ENCODE measurements at regions not wholly inside any gene's neighbourhood (a gene's known extent, or its start where the extent isn't known, plus 50 kb on each side); places are given as distances from the start of the nearest gene placed in this dataset.

GRCh38 chr6:8825726-8826125 lies 390.4 kb upstream of the SLC35B3 start:
- Histone ChIP-seq H3K27ac (no peak overlapping the region), H3K9me3 (no peaks in the 10 kb centered on the region), H3K4me3 (no peak overlapping the region), H3K27me3 (no peaks in the 10 kb centered on the region), H3K4me1 (no peaks in the 10 kb centered on the region), H3K36me3 (no peaks in the 10 kb centered on the region)
- intact Hi-C loops (cut with DNase I; ENCODE audit: low total_unique reads) = no loop called here
- TF ChIP-seq CTCF (IDR thresholded peaks at IDR 0.05) = no peak
- no peak for TF ChIP-seq POLR2A (IDR thresholded peaks at IDR 0.05)
- no peak for DNase-seq

- TF ChIP-seq POLR2A (IDR thresholded peaks at IDR 0.05) (no peak), CTCF (IDR thresholded peaks at IDR 0.05) (no peak)
- Histone ChIP-seq H3K36me3 (no peaks in the 10 kb centered on the region), H3K27me3 (no peaks in the 10 kb centered on the region), H3K9me3 (no peaks in the 10 kb centered on the region), H3K4me1 (no peaks in the 10 kb centered on the region), H3K4me3 (no peak overlapping the region), H3K27ac (no peak overlapping the region)
- intact Hi-C loops (cut with DNase I; ENCODE audit: low total_unique reads) = no loop called here
- DNase-seq = no peak
These were observed 386.6 kb upstream of the SLC35B3 start for GRCh38 chr6:8821981-8822381.

- Histone ChIP-seq H3K27ac (no peak overlapping the region), H3K27me3 (no peaks in the 10 kb centered on the region), H3K36me3 (no peaks in the 10 kb centered on the region), H3K4me3 (no peak overlapping the region), H3K9me3 (no peaks in the 10 kb centered on the region), H3K4me1 (no peaks in the 10 kb centered on the region)
- DNase-seq = no peak
- intact Hi-C loops (cut with DNase I; ENCODE audit: low total_unique reads) = no loop called here
- TF ChIP-seq POLR2A (IDR thresholded peaks at IDR 0.05) = no peak
- no peak for TF ChIP-seq CTCF (IDR thresholded peaks at IDR 0.05)
These were observed 385.0 kb upstream of the SLC35B3 start for GRCh38 chr6:8820313-8820712.

- Histone ChIP-seq H3K27ac (no peak overlapping the region), H3K4me1 (no peaks in the 10 kb centered on the region), H3K4me3 (no peak overlapping the region), H3K27me3 (no peaks in the 10 kb centered on the region), H3K36me3 (no peaks in the 10 kb centered on the region), H3K9me3 (no peaks in the 10 kb centered on the region)
- no peak for TF ChIP-seq CTCF (IDR thresholded peaks at IDR 0.05)
- no peak for TF ChIP-seq POLR2A (IDR thresholded peaks at IDR 0.05)
- no peak for DNase-seq
- intact Hi-C loops (cut with DNase I; ENCODE audit: low total_unique reads) = no loop called here
These were observed 384.1 kb upstream of the SLC35B3 start for GRCh38 chr6:8819446-8819845.

GRCh38 chr6:8814440-8815000 lies 379.2 kb upstream of the SLC35B3 start:
- DNase-seq = no peak
- Histone ChIP-seq H3K36me3 (no peaks in the 10 kb centered on the region), H3K4me1 (no peaks in the 10 kb centered on the region), H3K9me3 (no peaks in the 10 kb centered on the region), H3K27me3 (no peaks in the 10 kb centered on the region), H3K27ac (no peak overlapping the region), H3K4me3 (no peak overlapping the region)
- no peak for TF ChIP-seq CTCF (IDR thresholded peaks at IDR 0.05)
- TF ChIP-seq POLR2A (IDR thresholded peaks at IDR 0.05) = no peak
- intact Hi-C loops (cut with DNase I; ENCODE audit: low total_unique reads) = no loop called here

All from uterus (tissue), 3 donors.